GM12874 (cell line): ENCODE measurements at regions not wholly inside any gene's neighbourhood (a gene's known extent, or its start where the extent isn't known, plus 50 kb on each side); places are given as distances from the start of the nearest gene placed in this dataset.

ENCODE experiments used
- TF ChIP-seq, protein P1 (sequence below): IDR thresholded peaks from 2 replicates; pipeline ENCODE4 v1.5.1; 2011; ENCODE audit warnings: low read depth, mild to moderate bottlenecking, control low read depth, low read length, moderate library complexity; ENCODE audit not compliant: insufficient read depth

DNA sequence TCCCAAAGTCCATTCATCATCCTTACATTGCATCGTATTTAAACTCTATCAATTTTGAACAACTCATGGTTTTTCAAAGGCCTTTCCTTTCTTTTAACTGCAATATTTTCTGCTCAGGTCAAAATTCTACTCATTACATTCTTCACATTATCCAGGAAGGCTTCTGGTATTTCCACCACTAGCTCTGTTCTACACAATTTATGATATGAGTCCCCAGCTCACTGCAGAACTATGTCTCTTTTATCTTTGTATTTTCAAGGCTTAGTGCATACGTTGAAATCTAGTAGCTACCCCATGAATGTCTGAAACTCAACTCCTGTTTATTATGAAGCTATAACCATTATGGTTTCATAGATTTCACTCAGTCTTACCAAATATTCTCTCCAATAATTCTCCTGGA is 282.9 kb downstream of the DUSP6 start:
- TF ChIP-seq, protein P1, sequence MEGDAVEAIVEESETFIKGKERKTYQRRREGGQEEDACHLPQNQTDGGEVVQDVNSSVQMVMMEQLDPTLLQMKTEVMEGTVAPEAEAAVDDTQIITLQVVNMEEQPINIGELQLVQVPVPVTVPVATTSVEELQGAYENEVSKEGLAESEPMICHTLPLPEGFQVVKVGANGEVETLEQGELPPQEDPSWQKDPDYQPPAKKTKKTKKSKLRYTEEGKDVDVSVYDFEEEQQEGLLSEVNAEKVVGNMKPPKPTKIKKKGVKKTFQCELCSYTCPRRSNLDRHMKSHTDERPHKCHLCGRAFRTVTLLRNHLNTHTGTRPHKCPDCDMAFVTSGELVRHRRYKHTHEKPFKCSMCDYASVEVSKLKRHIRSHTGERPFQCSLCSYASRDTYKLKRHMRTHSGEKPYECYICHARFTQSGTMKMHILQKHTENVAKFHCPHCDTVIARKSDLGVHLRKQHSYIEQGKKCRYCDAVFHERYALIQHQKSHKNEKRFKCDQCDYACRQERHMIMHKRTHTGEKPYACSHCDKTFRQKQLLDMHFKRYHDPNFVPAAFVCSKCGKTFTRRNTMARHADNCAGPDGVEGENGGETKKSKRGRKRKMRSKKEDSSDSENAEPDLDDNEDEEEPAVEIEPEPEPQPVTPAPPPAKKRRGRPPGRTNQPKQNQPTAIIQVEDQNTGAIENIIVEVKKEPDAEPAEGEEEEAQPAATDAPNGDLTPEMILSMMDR, result no peak

- TF ChIP-seq, protein P1, result no peak
Observed at GRCh38 chr12:89067421-89068187, 284.7 kb downstream of the DUSP6 start.

GRCh38 chr12:89064780-89065179 is 287.5 kb downstream of the DUSP6 start:
- TF ChIP-seq, protein P1, result no peak

DNA sequence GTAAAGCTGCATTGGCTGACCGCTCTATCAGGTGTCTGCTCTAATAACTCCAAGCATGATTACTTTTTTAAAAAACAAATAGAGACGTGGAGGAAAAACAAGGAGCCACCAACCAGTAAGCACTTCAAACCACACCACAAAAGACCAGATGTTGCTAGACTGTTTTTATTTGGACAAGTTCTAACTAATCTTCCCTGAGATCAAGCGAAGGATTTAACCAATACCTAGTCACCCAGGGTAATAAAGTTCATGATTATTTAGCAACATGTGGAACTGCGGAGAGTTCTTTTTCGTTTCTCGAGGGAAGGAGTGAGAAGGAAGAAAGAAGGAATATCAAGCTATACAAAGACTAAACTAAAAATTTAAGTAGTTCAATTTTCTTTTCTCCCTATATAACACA is 288.1 kb downstream of the DUSP6 start:
- TF ChIP-seq, protein P1, result no peak

DNA sequence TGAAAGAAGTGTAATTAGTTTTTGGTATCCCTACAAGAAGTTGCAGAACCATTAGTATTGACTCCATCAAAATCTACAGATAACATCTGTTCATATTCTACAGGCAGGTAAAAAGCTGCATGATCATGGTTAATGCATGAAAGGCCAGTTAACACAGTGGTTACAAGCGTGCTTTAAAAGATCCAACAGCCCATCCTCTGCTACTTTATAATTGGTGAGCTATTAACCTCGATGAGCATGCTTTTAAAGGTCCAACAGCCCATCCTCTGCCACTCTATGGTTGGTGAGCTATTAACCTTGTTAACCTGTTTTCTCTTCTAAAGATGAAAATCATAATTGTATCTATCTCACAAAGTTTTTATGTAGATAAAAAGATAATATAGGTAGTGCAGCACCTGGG is 289.3 kb downstream of the DUSP6 start:
- TF ChIP-seq, protein P1, result no peak

DNA sequence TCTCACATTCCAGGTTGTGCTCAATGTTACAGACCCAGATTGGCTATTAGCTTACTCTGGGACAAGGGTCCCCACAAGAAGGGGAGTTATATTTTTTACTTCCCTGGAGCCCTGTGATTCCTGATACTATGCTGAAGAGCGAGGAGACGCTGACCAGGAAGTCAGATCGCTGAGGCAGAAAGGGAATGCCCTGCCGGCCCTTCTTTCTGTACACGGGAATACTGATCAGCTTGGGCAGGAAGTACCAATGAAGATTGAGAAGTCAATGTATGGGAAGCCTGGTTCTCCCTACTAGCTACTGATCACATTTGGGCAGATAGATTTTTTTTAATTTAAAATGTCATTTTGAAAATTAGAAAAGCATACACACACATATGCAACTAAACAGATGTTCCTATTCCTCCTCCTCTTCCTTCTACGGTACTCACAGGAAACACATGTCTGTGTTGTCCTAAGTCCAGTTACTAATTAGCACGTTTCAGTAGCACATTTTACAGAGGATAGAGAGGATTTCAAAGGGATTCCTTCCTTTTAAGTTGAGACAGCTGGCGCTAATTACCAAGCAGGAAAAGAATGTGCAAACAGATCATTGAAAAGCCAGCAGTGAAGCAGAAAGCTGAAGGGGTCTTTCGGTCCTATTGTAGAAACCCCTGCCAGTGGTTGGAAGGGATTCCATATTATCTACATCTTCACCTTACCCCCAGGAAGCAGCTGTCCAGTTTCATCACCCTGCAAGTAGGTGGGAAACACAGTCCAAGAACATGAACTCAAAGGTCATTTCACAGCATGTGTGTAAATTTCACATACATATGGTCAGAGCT is 292.4 kb downstream of the DUSP6 start:
- TF ChIP-seq, protein P1, result no peak

DNA sequence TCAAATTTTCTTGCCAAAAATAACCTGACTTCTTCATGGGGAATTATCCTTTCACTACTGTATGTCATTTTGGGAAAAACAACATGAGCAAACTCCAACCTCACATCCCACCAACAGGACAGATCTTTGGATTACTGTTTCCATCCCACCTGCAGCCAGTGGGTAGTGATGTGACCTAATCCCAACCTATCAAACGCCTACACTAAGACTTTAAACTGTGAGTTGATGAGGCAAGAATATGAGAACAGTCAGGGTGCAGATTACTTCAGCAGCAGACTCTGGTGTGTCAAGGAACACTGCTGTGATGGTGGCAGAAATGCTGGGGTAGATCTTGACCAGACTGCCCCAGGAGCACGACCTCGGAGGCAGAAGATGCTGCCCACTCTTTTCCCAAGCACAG is 293.2 kb downstream of the DUSP6 start:
- TF ChIP-seq, protein P1, result no peak
